SK-N-MC (cell line): ENCODE measurements at regions not wholly inside any gene's neighbourhood (a gene's known extent, or its start where the extent isn't known, plus 50 kb on each side); places are given as distances from the start of the nearest gene placed in this dataset.

Experiments
- DNase-seq: peaks from one replicate; pipeline ENCODE4 v3.0.0-alpha.2; 2011; ENCODE audit warnings: low read depth, low spot score
- H3K27ac ChIP-seq: fragments of 200-600 bp; sonication (generic); 2 replicates; pipeline ENCODE4 v1.5.1; 2016; ENCODE audit warnings: mixed run types
- H3K36me3 ChIP-seq: fragments of 200-600 bp; sonication (generic); 2 replicates; pipeline ENCODE4 v1.6.1; 2017; ENCODE audit warnings: antibody characterized with exemption, low read length, mixed read lengths; ENCODE audit not compliant: insufficient read depth
- H3K4me3 ChIP-seq: fragments of 200-600 bp; sonication (generic); 2 replicates; pipeline ENCODE4 v1.5.1; 2016
- H3K9ac ChIP-seq: fragments of 200-600 bp; sonication (generic); 2 replicates; pipeline ENCODE4 v1.8.0; 2017; ENCODE audit warnings: mixed run types, mixed read lengths; ENCODE audit not compliant: insufficient read length
- H3K9me3 ChIP-seq: fragments of 200-600 bp; sonication (generic); 2 replicates; pipeline ENCODE4 v1.6.1; 2017; ENCODE audit warnings: low read depth, mild to moderate bottlenecking, antibody characterized with exemption, low read length, moderate library complexity, mixed read lengths
- EZH2 ChIP-seq: fragments of 200-600 bp; sonication (generic); IDR thresholded peaks from one replicate; pipeline ENCODE4 v1.6.1; 2017; ENCODE audit warnings: antibody characterized with exemption
- FOXP2 ChIP-seq: optimal IDR thresholded peaks from 2 replicates; pipeline ENCODE3; 2011; ENCODE audit warnings: mild to moderate bottlenecking, moderate library complexity; ENCODE audit not compliant: insufficient read depth; ENCODE audit errors: extremely low read length, control extremely low read depth
- POLR2AphosphoS5 ChIP-seq: IDR thresholded peaks from 2 replicates; pipeline ENCODE4 v1.6.1; 2012; ENCODE audit warnings: mild to moderate bottlenecking, low read depth, low read length, borderline replicate concordance

DNA sequence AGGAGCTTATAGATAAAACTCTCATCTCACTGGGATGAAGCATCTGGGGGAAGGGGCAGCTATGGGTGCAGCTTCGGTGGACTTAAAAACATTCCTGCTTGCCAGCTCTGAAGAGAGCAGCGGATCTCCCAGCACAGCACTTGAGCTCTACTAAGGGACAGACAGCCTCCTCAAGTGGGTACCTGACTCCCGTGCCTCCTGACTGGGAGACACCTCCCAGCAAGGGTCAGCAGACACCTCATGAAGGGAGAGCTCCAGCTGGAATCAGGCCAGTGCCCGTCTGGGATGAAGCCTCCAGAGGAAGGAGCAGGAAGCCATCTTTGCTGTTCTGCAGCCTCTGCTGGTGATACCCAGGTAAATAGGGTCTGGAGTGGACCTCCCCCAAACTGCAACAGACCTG is 345.2 kb upstream of the SYT1 start:
- TF ChIP-seq POLR2AphosphoS5 (no peak), FOXP2 (no peak), EZH2 (no peak)
- no peaks in the 10 kb centered on the region for H3K9me3 ChIP-seq

DNA sequence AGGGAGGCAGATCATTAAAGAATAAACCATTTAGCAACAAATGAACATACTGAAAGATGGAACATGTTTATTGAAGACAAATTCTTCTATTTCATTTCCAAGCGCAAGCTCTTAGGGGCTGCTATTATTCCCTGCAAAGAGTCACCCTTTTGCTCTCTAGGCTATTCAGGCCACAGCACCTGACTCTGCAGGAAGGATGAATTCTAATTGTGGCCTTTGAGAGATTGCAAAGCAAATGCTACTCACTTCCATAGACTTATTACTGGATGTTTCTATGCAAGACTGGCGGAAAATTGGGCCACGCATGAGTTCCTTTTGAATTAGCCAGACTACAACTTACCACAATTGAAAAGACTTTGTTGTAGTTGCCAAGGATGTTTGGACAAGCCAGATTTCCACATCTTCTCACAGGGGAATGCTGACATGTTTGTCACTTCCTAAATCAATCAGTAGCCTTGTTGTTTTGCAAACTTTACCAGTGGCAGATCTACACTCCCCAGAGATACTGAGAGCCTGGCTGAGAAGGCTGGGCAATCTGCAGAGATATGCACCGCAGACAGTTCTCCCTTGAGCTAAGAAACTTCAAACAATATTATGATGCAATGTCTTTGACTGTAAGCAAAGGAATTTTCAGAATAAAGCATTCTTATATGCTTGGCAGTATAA is 334.3 kb upstream of the SYT1 start:
- Histone ChIP-seq H3K9ac (no peak overlapping the region), H3K9me3 (no peaks in the 10 kb centered on the region), H3K27ac (0 out of 2 replicates have a peak overlapping the region, but pooled peaks have one; percentile 13), H3K4me3 (0 out of 2 replicates have a peak overlapping the region, but pooled peaks have one; percentile 8), H3K36me3 (no peaks in the 10 kb centered on the region)
- peak; percentile 35 for DNase-seq
- TF ChIP-seq POLR2AphosphoS5 (no peak), EZH2 (no peak), FOXP2 (no peak)

More for the DNA sequence above, 345.2 kb upstream of the SYT1 start:
- no peak for DNase-seq
- Histone ChIP-seq H3K9ac (no peak overlapping the region), H3K4me3 (no peak overlapping the region), H3K27ac (no peak overlapping the region), H3K36me3 (no peaks in the 10 kb centered on the region)

GRCh38 chr12:78531831-78532458 is 332.6 kb upstream of the SYT1 start:
- DNase-seq = no peak
- no peak overlapping the region for H3K9ac ChIP-seq
- no peak overlapping the region for H3K4me3 ChIP-seq
- H3K9me3 ChIP-seq = no peaks in the 10 kb centered on the region
- H3K36me3 ChIP-seq = no peaks in the 10 kb centered on the region
- TF ChIP-seq POLR2AphosphoS5 = no peak
- no peak for TF ChIP-seq EZH2
- no peak for TF ChIP-seq FOXP2
- no peak overlapping the region for H3K27ac ChIP-seq

DNA sequence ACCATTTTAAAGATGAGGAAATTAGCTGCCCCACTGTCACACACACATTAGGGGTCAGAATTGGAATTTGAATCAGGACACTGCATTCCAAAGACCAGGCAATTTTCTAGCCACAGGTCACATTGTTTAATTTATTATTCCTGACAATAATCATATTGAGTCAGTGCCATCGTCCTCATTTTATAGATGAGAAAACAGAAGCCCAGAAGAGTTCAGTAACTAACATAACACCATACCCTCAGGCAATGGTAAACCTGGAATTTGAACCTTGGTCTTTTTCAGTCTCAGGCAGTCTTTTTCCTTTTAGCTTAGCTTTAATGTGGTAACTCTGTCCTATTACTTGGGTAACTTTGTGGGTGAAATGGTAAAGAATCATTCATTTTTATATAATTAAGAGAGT is 330.3 kb upstream of the SYT1 start:
- Histone ChIP-seq H3K9me3 (no peaks in the 10 kb centered on the region), H3K9ac (no peak overlapping the region), H3K4me3 (no peak overlapping the region), H3K27ac (no peak overlapping the region), H3K36me3 (no peaks in the 10 kb centered on the region)
- no peak for DNase-seq
- TF ChIP-seq EZH2 (no peak), FOXP2 (no peak), POLR2AphosphoS5 (no peak)

DNA sequence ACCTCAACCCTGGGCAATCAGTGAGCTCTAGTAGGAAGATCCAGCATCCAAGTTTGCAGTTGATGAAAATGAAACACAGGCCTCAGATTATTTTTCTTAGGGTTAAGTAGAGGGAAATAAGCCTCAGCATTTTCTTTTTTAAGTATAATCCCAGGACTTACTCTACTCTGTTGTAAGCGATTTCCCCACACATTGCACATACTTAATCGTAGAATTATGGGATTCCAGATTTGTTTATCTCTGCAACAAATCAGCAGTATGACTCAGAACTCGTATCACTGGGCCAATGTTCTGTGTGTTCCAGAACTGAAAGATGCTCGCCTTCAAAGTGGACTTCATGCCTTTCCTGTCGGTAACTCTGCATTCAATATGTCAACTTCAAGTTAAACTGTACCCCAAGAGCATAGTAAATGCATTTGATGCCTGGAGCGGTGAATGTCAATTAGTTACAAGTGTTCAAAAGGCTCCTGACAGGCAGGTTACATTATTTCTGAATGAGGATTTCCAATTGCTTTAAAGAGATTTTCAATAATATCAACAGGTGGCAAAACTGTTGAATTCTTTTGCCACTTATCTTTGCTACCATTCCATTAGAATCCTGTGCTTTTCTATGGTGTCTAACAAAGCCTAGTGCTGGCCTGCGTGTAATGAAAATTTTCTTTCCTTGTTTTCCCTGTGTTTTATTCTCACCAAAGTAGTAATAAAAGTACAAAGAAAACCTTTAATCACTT is 323.8 kb upstream of the SYT1 start:
- Histone ChIP-seq H3K9ac (no peak overlapping the region), H3K27ac (no peak overlapping the region), H3K9me3 (no peaks in the 10 kb centered on the region), H3K36me3 (no peaks in the 10 kb centered on the region), H3K4me3 (no peak overlapping the region)
- no peak for DNase-seq
- TF ChIP-seq EZH2 (no peak), POLR2AphosphoS5 (no peak), FOXP2 (no peak)

GRCh38 chr12:78550831-78551230 is 313.7 kb upstream of the SYT1 start:
- Histone ChIP-seq H3K9me3 (no peaks in the 10 kb centered on the region), H3K27ac (no peak overlapping the region), H3K9ac (no peak overlapping the region), H3K36me3 (no peaks in the 10 kb centered on the region), H3K4me3 (no peak overlapping the region)
- TF ChIP-seq EZH2 (no peak), POLR2AphosphoS5 (no peak), FOXP2 (no peak)
- DNase-seq = no peak

GRCh38 chr12:78555802-78556201 is 308.8 kb upstream of the SYT1 start:
- TF ChIP-seq EZH2 (no peak), POLR2AphosphoS5 (no peak)
- no peak for DNase-seq
- no peak overlapping the region for H3K9ac ChIP-seq
- no peak overlapping the region for H3K4me3 ChIP-seq
- no peaks in the 10 kb centered on the region for H3K36me3 ChIP-seq
- no peak overlapping the region for H3K27ac ChIP-seq
- H3K9me3 ChIP-seq = no peaks in the 10 kb centered on the region

DNA sequence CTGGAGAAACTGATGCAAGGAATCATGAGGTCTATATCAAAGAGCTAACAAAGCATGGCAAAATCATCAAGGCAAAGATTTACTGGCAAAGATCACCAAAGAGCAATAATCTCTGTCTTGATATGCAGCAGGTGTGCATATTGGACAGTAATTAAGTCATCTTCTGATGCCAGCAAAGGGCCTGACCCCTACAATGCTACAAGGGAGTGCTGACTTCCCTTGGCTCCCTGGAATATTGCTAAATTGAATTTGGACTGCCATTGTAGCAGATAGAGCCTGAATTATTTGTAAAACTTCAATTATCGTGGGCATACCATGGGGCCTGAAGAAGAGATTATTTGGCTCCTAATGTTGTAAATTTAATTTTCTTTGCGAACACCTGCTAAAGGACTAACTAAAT is 307.9 kb upstream of the SYT1 start:
- H3K36me3 ChIP-seq = no peaks in the 10 kb centered on the region
- no peak overlapping the region for H3K4me3 ChIP-seq
- no peak overlapping the region for H3K9ac ChIP-seq
- H3K27ac ChIP-seq = no peak overlapping the region
- TF ChIP-seq FOXP2 = no peak
- no peak for TF ChIP-seq EZH2
- no peak for TF ChIP-seq POLR2AphosphoS5
- DNase-seq = no peak
- no peaks in the 10 kb centered on the region for H3K9me3 ChIP-seq

GRCh38 chr12:78559416-78559815 is 305.2 kb upstream of the SYT1 start:
- no peaks in the 10 kb centered on the region for H3K36me3 ChIP-seq

More at GRCh38 chr12:78559416-78559815, 305.2 kb upstream of the SYT1 start:
- H3K9me3 ChIP-seq = no peaks in the 10 kb centered on the region
- H3K27ac ChIP-seq = no peak overlapping the region
- H3K9ac ChIP-seq = no peak overlapping the region
- TF ChIP-seq POLR2AphosphoS5 (no peak), EZH2 (no peak), FOXP2 (no peak)
- no peak for DNase-seq
- no peak overlapping the region for H3K4me3 ChIP-seq
